ENCODE measurements at regions not wholly inside any gene's neighbourhood (a gene's known extent, or its start where the extent isn't known, plus 50 kb on each side); places are given as distances from the start of the nearest gene placed in this dataset.

GRCh38 chr1:229141271-229141670, 129.6 kb upstream of the RAB4A start:
- DNase-seq (ENCODE audit: low spot score), result no peak
- Histone ChIP-seq H3K9me3 (ENCODE audit: severe bottlenecking) (no peaks in the 10 kb centered on the region), H3K4me1 (ENCODE audit: insufficient read depth, poor library complexity, severe bottlenecking) (no peaks in the 10 kb centered on the region), H3K36me3 (ENCODE audit: low read depth) (no peaks in the 10 kb centered on the region), H3K27me3 (ENCODE audit: insufficient read depth, poor library complexity, severe bottlenecking) (no peaks in the 10 kb centered on the region), H3K4me3 (ENCODE audit: severe bottlenecking) (no peak overlapping the region), H3K27ac (ENCODE audit: poor library complexity, severe bottlenecking) (no peak overlapping the region)
- no peak for ATAC-seq (ENCODE audit: low read depth)
- TF ChIP-seq, protein P1, sequence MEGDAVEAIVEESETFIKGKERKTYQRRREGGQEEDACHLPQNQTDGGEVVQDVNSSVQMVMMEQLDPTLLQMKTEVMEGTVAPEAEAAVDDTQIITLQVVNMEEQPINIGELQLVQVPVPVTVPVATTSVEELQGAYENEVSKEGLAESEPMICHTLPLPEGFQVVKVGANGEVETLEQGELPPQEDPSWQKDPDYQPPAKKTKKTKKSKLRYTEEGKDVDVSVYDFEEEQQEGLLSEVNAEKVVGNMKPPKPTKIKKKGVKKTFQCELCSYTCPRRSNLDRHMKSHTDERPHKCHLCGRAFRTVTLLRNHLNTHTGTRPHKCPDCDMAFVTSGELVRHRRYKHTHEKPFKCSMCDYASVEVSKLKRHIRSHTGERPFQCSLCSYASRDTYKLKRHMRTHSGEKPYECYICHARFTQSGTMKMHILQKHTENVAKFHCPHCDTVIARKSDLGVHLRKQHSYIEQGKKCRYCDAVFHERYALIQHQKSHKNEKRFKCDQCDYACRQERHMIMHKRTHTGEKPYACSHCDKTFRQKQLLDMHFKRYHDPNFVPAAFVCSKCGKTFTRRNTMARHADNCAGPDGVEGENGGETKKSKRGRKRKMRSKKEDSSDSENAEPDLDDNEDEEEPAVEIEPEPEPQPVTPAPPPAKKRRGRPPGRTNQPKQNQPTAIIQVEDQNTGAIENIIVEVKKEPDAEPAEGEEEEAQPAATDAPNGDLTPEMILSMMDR (IDR thresholded peaks at IDR 0.05; ENCODE audit: poor library complexity, severe bottlenecking), result no peak

DNA sequence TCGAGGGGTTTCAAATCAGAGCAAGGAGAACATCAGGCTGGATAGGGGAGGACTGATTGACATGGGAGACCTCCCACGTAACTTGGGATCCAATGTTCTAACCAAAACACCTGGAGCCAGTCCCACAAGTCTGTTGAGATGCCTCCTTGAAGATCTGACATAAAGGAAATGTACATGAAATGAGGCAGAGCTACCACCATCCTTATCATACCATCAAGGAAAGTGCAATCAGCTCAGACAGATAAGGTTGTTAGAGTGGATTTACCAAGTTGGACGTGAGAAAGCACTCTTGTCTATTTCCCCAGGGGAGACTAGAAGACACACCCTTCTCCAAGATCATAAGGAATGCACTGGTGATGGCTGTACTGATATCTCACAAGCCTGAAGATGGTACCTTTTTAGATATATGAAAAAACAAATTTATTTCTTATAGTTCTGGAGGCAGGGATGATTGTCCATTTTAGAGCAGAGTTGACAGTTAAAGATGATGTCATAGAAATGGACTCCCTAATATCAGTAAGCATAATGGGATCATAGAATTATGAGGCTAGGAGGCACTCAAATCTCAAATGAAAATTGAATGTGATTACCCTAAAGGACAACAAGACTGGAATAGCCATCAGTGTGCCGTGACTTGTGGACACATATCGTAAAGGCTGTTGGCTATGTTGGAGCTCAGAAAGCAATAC, 129.1 kb upstream of the RAB4A start:
- Histone ChIP-seq H3K27me3 (ENCODE audit: insufficient read depth, poor library complexity, severe bottlenecking) (no peaks in the 10 kb centered on the region), H3K36me3 (ENCODE audit: low read depth) (no peaks in the 10 kb centered on the region), H3K27ac (ENCODE audit: poor library complexity, severe bottlenecking) (no peak overlapping the region), H3K9me3 (ENCODE audit: severe bottlenecking) (no peaks in the 10 kb centered on the region), H3K4me1 (ENCODE audit: insufficient read depth, poor library complexity, severe bottlenecking) (no peaks in the 10 kb centered on the region), H3K4me3 (ENCODE audit: severe bottlenecking) (no peak overlapping the region)
- DNase-seq (ENCODE audit: low spot score) (no peak), ATAC-seq (ENCODE audit: low read depth) (no peak)
- TF ChIP-seq, protein P1 (IDR thresholded peaks at IDR 0.05; ENCODE audit: poor library complexity, severe bottlenecking), result no peak

DNA sequence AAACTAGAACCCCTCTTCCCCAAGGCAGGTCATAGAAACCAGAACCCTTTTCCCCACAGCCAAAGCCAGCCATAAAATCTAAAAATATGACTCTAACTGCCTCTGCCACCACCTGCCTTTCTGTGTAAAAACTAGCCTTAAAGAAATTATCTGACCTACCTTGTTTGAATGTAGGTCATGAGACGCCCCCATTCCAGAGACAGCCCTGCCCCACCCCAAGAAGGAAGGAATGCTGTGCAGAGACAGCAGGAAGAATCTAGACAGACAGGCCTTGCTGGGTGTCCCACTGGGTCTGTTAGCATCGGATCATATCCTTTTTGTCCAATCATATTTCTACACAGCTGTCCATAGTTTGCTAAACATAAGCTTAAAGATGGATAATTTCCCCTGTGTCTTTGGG, 128.4 kb upstream of the RAB4A start:
- Histone ChIP-seq H3K27me3 (ENCODE audit: insufficient read depth, poor library complexity, severe bottlenecking) (no peaks in the 10 kb centered on the region), H3K4me1 (ENCODE audit: insufficient read depth, poor library complexity, severe bottlenecking) (no peaks in the 10 kb centered on the region), H3K9me3 (ENCODE audit: severe bottlenecking) (no peaks in the 10 kb centered on the region), H3K27ac (ENCODE audit: poor library complexity, severe bottlenecking) (no peak overlapping the region), H3K36me3 (ENCODE audit: low read depth) (no peaks in the 10 kb centered on the region), H3K4me3 (ENCODE audit: severe bottlenecking) (no peak overlapping the region)
- TF ChIP-seq, protein P1 (IDR thresholded peaks at IDR 0.05; ENCODE audit: poor library complexity, severe bottlenecking), result no peak
- no peak for DNase-seq (ENCODE audit: low spot score)
- no peak for ATAC-seq (ENCODE audit: low read depth)

GRCh38 chr1:229146647-229147046, 124.3 kb upstream of the RAB4A start:
- ATAC-seq (ENCODE audit: low read depth), result no peak
- no peaks in the 10 kb centered on the region for H3K4me1 ChIP-seq (ENCODE audit: insufficient read depth, poor library complexity, severe bottlenecking)
- no peak overlapping the region for H3K4me3 ChIP-seq (ENCODE audit: severe bottlenecking)
- DNase-seq (ENCODE audit: low spot score), result no peak
- no peaks in the 10 kb centered on the region for H3K27me3 ChIP-seq (ENCODE audit: insufficient read depth, poor library complexity, severe bottlenecking)
- TF ChIP-seq, protein P1 (IDR thresholded peaks at IDR 0.05; ENCODE audit: poor library complexity, severe bottlenecking), result no peak
- no peaks in the 10 kb centered on the region for H3K36me3 ChIP-seq (ENCODE audit: low read depth)
- H3K27ac ChIP-seq (ENCODE audit: poor library complexity, severe bottlenecking), result no peak overlapping the region
- H3K9me3 ChIP-seq (ENCODE audit: severe bottlenecking), result no peaks in the 10 kb centered on the region

- H3K36me3 ChIP-seq (ENCODE audit: low read depth), result no peaks in the 10 kb centered on the region
- no peak for DNase-seq (ENCODE audit: low spot score)
- H3K27ac ChIP-seq (ENCODE audit: poor library complexity, severe bottlenecking), result no peak overlapping the region
- H3K27me3 ChIP-seq (ENCODE audit: insufficient read depth, poor library complexity, severe bottlenecking), result no peaks in the 10 kb centered on the region
- TF ChIP-seq, protein P1 (IDR thresholded peaks at IDR 0.05; ENCODE audit: poor library complexity, severe bottlenecking), result no peak
- ATAC-seq (ENCODE audit: low read depth), result 0 out of 3 replicates have a peak, but pooled peaks have one; percentile 29
- no peaks in the 10 kb centered on the region for H3K4me1 ChIP-seq (ENCODE audit: insufficient read depth, poor library complexity, severe bottlenecking)
- H3K9me3 ChIP-seq (ENCODE audit: severe bottlenecking), result no peaks in the 10 kb centered on the region
- no peak overlapping the region for H3K4me3 ChIP-seq (ENCODE audit: severe bottlenecking)
Measured at GRCh38 chr1:229147072-229147471, 123.8 kb upstream of the RAB4A start.

Data from RWPE2 (cell line).